Hepatocyte (in vitro differentiated cells): ENCODE measurements at regions not wholly inside any gene's neighbourhood (a gene's known extent, or its start where the extent isn't known, plus 50 kb on each side); places are given as distances from the start of the nearest gene placed in this dataset.
A peak's percentile ranks its signal among the peaks of the same experiment; 100 is the strongest.

Experiments used
- DNase-seq: peaks from one replicate; pipeline ENCODE4 v3.0.0-alpha.2; 2016; ENCODE audit warnings: low spot score
- H2AFZ ChIP-seq: fragments of 200-600 bp; sonication (generic); 2 replicates; pipeline ENCODE4 v1.6.0; 2016; ENCODE audit warnings: antibody characterized with exemption, mild to moderate bottlenecking
- H3K27ac ChIP-seq: fragments of 200-600 bp; sonication (generic); 2 replicates; pipeline ENCODE4 v1.5.1; 2016; ENCODE audit warnings: mild to moderate bottlenecking
- H3K27me3 ChIP-seq: fragments of 200-600 bp; sonication (generic); 2 replicates; pipeline ENCODE4 v1.6.1; 2016
- H3K36me3 ChIP-seq: fragments of 200-600 bp; sonication (generic); replicated peaks from 2 replicates; pipeline ENCODE4 v1.5.1; 2016; ENCODE audit warnings: low read depth; ENCODE audit not compliant: insufficient read depth
- H3K4me1 ChIP-seq: fragments of 200-600 bp; sonication (generic); 2 replicates; pipeline ENCODE4 v1.5.1; 2016; ENCODE audit warnings: mild to moderate bottlenecking, moderate library complexity; ENCODE audit not compliant: insufficient read depth
- H3K4me2 ChIP-seq: fragments of 200-600 bp; sonication (generic); 2 replicates; pipeline ENCODE4 v1.6.0; 2016
- H3K4me3 ChIP-seq: fragments of 200-600 bp; sonication (generic); 2 replicates; pipeline ENCODE4 v1.5.1; 2016; ENCODE audit warnings: mild to moderate bottlenecking
- H3K79me2 ChIP-seq: fragments of 200-600 bp; sonication (generic); 2 replicates; pipeline ENCODE4 v1.6.0; 2017; ENCODE audit warnings: mild to moderate bottlenecking
- H3K9me2 ChIP-seq: fragments of 200-600 bp; sonication (generic); replicated peaks from 2 replicates; pipeline ENCODE4 v1.6.0; 2017; ENCODE audit warnings: mild to moderate bottlenecking; ENCODE audit not compliant: insufficient read depth
- H3K9me3 ChIP-seq: fragments of 200-600 bp; sonication (generic); 2 replicates; pipeline ENCODE4 v1.5.1; 2016; ENCODE audit warnings: low read depth, mild to moderate bottlenecking
- H4K20me1 ChIP-seq: fragments of 200-600 bp; sonication (generic); 2 replicates; pipeline ENCODE4 v1.6.0; 2016; ENCODE audit warnings: mild to moderate bottlenecking; ENCODE audit not compliant: insufficient read depth, poor library complexity, severe bottlenecking
- CTCF ChIP-seq: fragments of 200-600 bp; sonication (generic); IDR thresholded peaks from 2 replicates; pipeline ENCODE4 v1.5.1; 2016; ENCODE audit warnings: antibody characterized with exemption, mild to moderate bottlenecking; ENCODE audit not compliant: poor library complexity
- EZH2 ChIP-seq: fragments of 200-600 bp; sonication (generic); IDR thresholded peaks from 2 replicates; pipeline ENCODE4 v1.6.1; 2016; ENCODE audit warnings: antibody characterized with exemption, mild to moderate bottlenecking, borderline replicate concordance
- EZH2phosphoT487 ChIP-seq: fragments of 200-600 bp; sonication (generic); IDR thresholded peaks from one replicate; pipeline ENCODE4 v1.6.1; 2018; ENCODE audit warnings: antibody characterized with exemption, mild to moderate bottlenecking, low read depth, moderate library complexity; ENCODE audit not compliant: unreplicated experiment, severe bottlenecking
- WGBS: methylation state at CpG from one replicate; pipeline ENCODE4 v1.1.6; 2016; ENCODE audit warnings: low lambda C conversion rate; ENCODE audit errors: missing lambda C conversion rate; 5-methylcytosine and 5-hydroxymethylcytosine counted together

- H3K4me1 ChIP-seq = no peaks in the 10 kb centered on the region
- no peak overlapping the region for H3K4me2 ChIP-seq
- H3K36me3 ChIP-seq = no peaks in the 10 kb centered on the region
- no peaks in the 10 kb centered on the region for H3K9me2 ChIP-seq
- no peak for DNase-seq
- no peaks in the 10 kb centered on the region for H3K9me3 ChIP-seq
- H3K27ac ChIP-seq = no peak overlapping the region
- H2AFZ ChIP-seq = no peak overlapping the region
- TF ChIP-seq EZH2 (no peak), CTCF (no peak), EZH2phosphoT487 (no peak)
- no peak overlapping the region for H3K4me3 ChIP-seq
- H4K20me1 ChIP-seq = no peaks in the 10 kb centered on the region
- no peaks in the 10 kb centered on the region for H3K79me2 ChIP-seq
- 89% methylated on average over 8 of the region's 8 CpGs for WGBS
- H3K27me3 ChIP-seq = no peaks in the 10 kb centered on the region
These were observed 163.5 kb upstream of the SOX11 start for GRCh38 chr2:5528706-5529105.

GRCh38 chr2:5530011-5530696 lies 162.0 kb upstream of the SOX11 start:
- Histone ChIP-seq H3K79me2 (no peaks in the 10 kb centered on the region), H2AFZ (no peak overlapping the region), H3K27ac (no peak overlapping the region), H3K4me1 (no peaks in the 10 kb centered on the region), H3K36me3 (no peaks in the 10 kb centered on the region), H3K9me3 (no peaks in the 10 kb centered on the region), H3K9me2 (no peaks in the 10 kb centered on the region), H3K4me3 (no peak overlapping the region), H3K27me3 (no peaks in the 10 kb centered on the region), H3K4me2 (no peak overlapping the region), H4K20me1 (no peaks in the 10 kb centered on the region)
- 78% methylated on average over 11 of the region's 11 CpGs for WGBS
- no peak for TF ChIP-seq EZH2
- no peak for TF ChIP-seq CTCF
- TF ChIP-seq EZH2phosphoT487 = no peak
- no peak for DNase-seq

GRCh38 chr2:5535301-5535700 lies 156.9 kb upstream of the SOX11 start:
- no peak overlapping the region for H3K27ac ChIP-seq
- H3K9me3 ChIP-seq = no peaks in the 10 kb centered on the region
- H3K4me2 ChIP-seq = no peak overlapping the region
- no peak overlapping the region for H2AFZ ChIP-seq
- H4K20me1 ChIP-seq = no peaks in the 10 kb centered on the region
- peaks cover 20% of the 10 kb centered on the region for H3K4me1 ChIP-seq
- no peak for TF ChIP-seq EZH2
- no peak for TF ChIP-seq EZH2phosphoT487
- TF ChIP-seq CTCF = no peak
- H3K36me3 ChIP-seq = no peaks in the 10 kb centered on the region
- H3K4me3 ChIP-seq = no peak overlapping the region
- H3K27me3 ChIP-seq = no peaks in the 10 kb centered on the region
- no peaks in the 10 kb centered on the region for H3K79me2 ChIP-seq
- H3K9me2 ChIP-seq = no peaks in the 10 kb centered on the region
- WGBS = 78% methylated on average over 3 of the region's 3 CpGs
- no peak for DNase-seq

- WGBS = 64% methylated on average over 2 of the region's 2 CpGs
- Histone ChIP-seq H3K9me3 (no peaks in the 10 kb centered on the region), H3K79me2 (no peaks in the 10 kb centered on the region), H2AFZ (no peak overlapping the region), H3K9me2 (no peaks in the 10 kb centered on the region), H3K4me2 (no peak overlapping the region), H4K20me1 (no peaks in the 10 kb centered on the region), H3K4me1 (peaks cover 21% of the 10 kb centered on the region), H3K27me3 (no peaks in the 10 kb centered on the region), H3K4me3 (no peak overlapping the region), H3K36me3 (no peaks in the 10 kb centered on the region), H3K27ac (peak overlapping the region; percentile 37)
- no peak for DNase-seq
- TF ChIP-seq EZH2 = no peak
- TF ChIP-seq CTCF = no peak
- TF ChIP-seq EZH2phosphoT487 = no peak
These were observed 154.9 kb upstream of the SOX11 start for GRCh38 chr2:5537180-5537688.
